ENCODE measurements at regions not wholly inside any gene's neighbourhood (a gene's known extent, or its start where the extent isn't known, plus 50 kb on each side); places are given as distances from the start of the nearest gene placed in this dataset.

DNA sequence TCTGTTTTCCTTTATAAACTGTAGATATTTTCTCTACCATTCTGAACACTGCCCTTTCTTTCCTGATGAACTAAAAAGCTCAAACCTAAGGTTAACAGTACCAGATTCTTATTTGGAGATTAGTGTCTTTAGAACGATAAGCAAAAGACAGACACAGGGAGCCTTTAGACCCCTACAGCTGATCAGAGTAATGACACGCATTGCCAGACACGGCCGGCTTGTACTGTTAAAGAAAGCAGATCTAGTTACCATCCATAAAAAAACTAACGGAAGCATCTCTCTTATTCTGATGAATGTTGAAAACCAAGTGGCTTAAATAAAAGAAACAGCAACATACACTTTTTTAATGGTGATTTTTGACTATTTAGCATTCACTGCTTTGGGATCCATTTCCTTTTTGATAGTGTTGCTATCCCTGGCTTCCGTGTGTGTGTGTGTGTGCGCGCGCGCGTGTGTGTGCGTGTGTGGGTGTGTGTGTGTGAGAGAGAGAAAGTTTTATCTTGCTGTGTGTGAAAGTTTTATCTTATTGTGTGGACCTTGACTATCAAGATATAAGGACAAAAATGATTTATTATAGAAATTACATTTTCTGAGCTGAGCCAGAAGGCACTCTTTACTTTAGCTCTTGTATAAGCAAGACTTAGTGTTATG lies 95.6 kb upstream of the SLC35B3 start:
- no peaks in the 10 kb centered on the region for H3K9me3 ChIP-seq (ENCODE audit: control insufficient read depth in 1 of 2, low read length in 2 of 2)
- no peak overlapping the region for H3K4me3 ChIP-seq (ENCODE audit: low read length in 2 of 2)
- intact Hi-C loops (cut with micrococcal nuclease), result no loop called here
- CTCF ChIA-PET (ENCODE audit: partially characterized antibody), result no interaction called here
- no peaks in the 10 kb centered on the region for H3K36me3 ChIP-seq (ENCODE audit: insufficient read depth, low read length)
- Mint-ChIP-seq H3K9me3 (peaks cover 0 to 8% (median 6%) of the 10 kb centered on the region in 8 donors), H3K27ac (no peak overlapping the region), H3K4me1 (no peaks in the 10 kb centered on the region), H3K4me3 (no peak overlapping the region), H3K36me3 (no peaks in the 10 kb centered on the region), H3K27me3 (no peaks in the 10 kb centered on the region)
- POLR2A ChIA-PET (ENCODE audit: partially characterized antibody), result no interaction called here
- H3K27ac ChIP-seq (ENCODE audit: low read depth, low read length), result no peak overlapping the region
- H3K27me3 ChIP-seq (ENCODE audit: insufficient read depth, low read length), result no peaks in the 10 kb centered on the region
- no peaks in the 10 kb centered on the region for H3K4me1 ChIP-seq (ENCODE audit: insufficient read depth, low read length)
- no peak for DNase-seq

DNA sequence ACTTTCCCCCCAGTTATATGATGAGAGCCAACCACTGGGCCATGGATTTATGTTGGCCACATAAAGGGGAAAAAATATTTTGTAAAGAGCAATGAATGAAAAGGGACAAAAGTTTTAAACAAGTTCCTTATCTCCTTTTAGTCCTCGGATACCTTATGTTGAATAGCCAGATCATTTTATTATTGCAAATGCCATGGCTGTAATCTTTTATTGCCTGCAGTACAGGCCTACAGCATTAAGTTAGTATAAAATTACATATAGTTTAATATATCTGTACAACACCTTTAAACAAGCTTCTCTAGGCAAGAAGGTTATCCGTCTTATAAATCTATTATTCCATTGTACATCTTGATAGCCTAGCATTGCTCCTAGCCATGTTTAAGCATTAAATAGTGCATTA lies 93.9 kb upstream of the SLC35B3 start:
- H3K4me3 ChIP-seq (ENCODE audit: low read length in 2 of 2), result no peak overlapping the region
- H3K9me3 ChIP-seq (ENCODE audit: control insufficient read depth in 1 of 2, low read length in 2 of 2), result no peaks in the 10 kb centered on the region
- no peaks in the 10 kb centered on the region for H3K27me3 ChIP-seq (ENCODE audit: insufficient read depth, low read length)
- H3K27ac ChIP-seq (ENCODE audit: low read depth, low read length), result no peak overlapping the region
- ChIA-PET POLR2A (ENCODE audit: partially characterized antibody) (no interaction called here), CTCF (ENCODE audit: partially characterized antibody) (no interaction called here)
- H3K36me3 Mint-ChIP-seq, result no peaks in the 10 kb centered on the region
- H3K4me3 Mint-ChIP-seq, result no peak overlapping the region
- peaks cover 0 to 8% (median 4%) of the 10 kb centered on the region in 8 donors for H3K9me3 Mint-ChIP-seq
- no peaks in the 10 kb centered on the region for H3K36me3 ChIP-seq (ENCODE audit: insufficient read depth, low read length)
- H3K27ac Mint-ChIP-seq, result no peak overlapping the region
- H3K4me1 ChIP-seq (ENCODE audit: insufficient read depth, low read length), result no peaks in the 10 kb centered on the region
- intact Hi-C loops (cut with micrococcal nuclease), result no loop called here
- DNase-seq, result no peak
- no peaks in the 10 kb centered on the region for H3K4me1 Mint-ChIP-seq
- H3K27me3 Mint-ChIP-seq, result no peaks in the 10 kb centered on the region

DNA sequence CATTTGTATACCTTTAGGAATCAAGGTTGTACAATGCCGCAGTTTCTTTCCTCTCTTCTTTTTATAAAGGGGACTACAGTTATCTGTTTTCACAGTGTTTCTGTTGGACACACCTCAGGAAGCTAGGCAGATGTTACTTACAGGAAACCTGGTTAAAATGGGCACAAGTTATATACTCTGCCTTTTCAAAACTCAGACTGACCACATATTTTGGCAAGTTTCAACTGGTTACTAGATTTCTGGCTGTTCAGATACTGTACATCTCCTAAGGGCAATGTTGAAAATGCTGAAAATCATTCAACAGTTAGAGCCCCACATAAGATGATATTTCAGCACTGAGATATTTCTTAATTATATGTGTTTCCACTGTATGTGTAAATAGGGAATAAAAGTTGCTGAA lies 92.5 kb upstream of the SLC35B3 start:
- no peak for DNase-seq
- Mint-ChIP-seq H3K9me3 (peaks cover 0 to 8% (median 4%) of the 10 kb centered on the region in 8 donors), H3K27ac (no peak overlapping the region), H3K4me1 (no peaks in the 10 kb centered on the region), H3K4me3 (no peak overlapping the region), H3K36me3 (no peaks in the 10 kb centered on the region), H3K27me3 (no peaks in the 10 kb centered on the region)
- no peak overlapping the region for H3K27ac ChIP-seq (ENCODE audit: low read depth, low read length)
- H3K4me3 ChIP-seq (ENCODE audit: low read length in 2 of 2), result no peak overlapping the region
- no peaks in the 10 kb centered on the region for H3K4me1 ChIP-seq (ENCODE audit: insufficient read depth, low read length)
- no peaks in the 10 kb centered on the region for H3K9me3 ChIP-seq (ENCODE audit: control insufficient read depth in 1 of 2, low read length in 2 of 2)
- H3K36me3 ChIP-seq (ENCODE audit: insufficient read depth, low read length), result no peaks in the 10 kb centered on the region
- POLR2A ChIA-PET (ENCODE audit: partially characterized antibody), result interaction anchor here (0.6 kb wide), 1 partner anchor 38 kb away, joined by 4 read pairs; no protein-coding TSS in a partner anchor
- CTCF ChIA-PET (ENCODE audit: partially characterized antibody), result no interaction called here
- no peaks in the 10 kb centered on the region for H3K27me3 ChIP-seq (ENCODE audit: insufficient read depth, low read length)
- intact Hi-C loops (cut with micrococcal nuclease), result no loop called here

DNA sequence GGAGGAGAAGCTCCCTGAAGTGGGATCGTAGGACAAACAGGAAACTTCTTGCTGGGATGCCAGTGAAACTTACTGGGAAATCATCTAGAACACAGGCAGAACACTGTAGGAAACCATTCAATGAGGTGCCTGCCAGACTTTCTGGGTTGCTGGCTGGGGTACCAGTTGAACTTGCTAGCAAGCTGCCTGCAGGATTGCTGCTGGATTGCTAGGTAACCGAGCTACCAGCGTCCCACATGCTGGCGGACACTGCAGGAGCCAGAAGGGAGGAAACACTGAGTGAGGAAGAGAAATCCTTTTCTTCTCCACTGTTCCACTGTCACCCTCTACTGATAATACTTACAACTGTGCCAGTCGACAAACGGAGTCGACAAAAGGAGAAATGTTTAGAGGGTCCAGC lies 91.3 kb upstream of the SLC35B3 start:
- no peak overlapping the region for H3K4me3 ChIP-seq (ENCODE audit: low read length in 2 of 2)
- intact Hi-C loops (cut with micrococcal nuclease), result no loop called here
- no peaks in the 10 kb centered on the region for H3K36me3 ChIP-seq (ENCODE audit: insufficient read depth, low read length)
- H3K27ac ChIP-seq (ENCODE audit: low read depth, low read length), result no peak overlapping the region
- H3K9me3 Mint-ChIP-seq, result peaks cover 0 to 8% (median 5%) of the 10 kb centered on the region in 8 donors
- no peak for DNase-seq
- H3K4me1 Mint-ChIP-seq, result no peaks in the 10 kb centered on the region
- H3K4me1 ChIP-seq (ENCODE audit: insufficient read depth, low read length), result no peaks in the 10 kb centered on the region
- ChIA-PET POLR2A (ENCODE audit: partially characterized antibody) (no interaction called here), CTCF (ENCODE audit: partially characterized antibody) (no interaction called here)
- no peak overlapping the region for H3K4me3 Mint-ChIP-seq
- no peaks in the 10 kb centered on the region for H3K36me3 Mint-ChIP-seq
- no peaks in the 10 kb centered on the region for H3K27me3 ChIP-seq (ENCODE audit: insufficient read depth, low read length)
- no peaks in the 10 kb centered on the region for H3K27me3 Mint-ChIP-seq
- H3K27ac Mint-ChIP-seq, result no peak overlapping the region
- no peaks in the 10 kb centered on the region for H3K9me3 ChIP-seq (ENCODE audit: control insufficient read depth in 1 of 2, low read length in 2 of 2)

DNA sequence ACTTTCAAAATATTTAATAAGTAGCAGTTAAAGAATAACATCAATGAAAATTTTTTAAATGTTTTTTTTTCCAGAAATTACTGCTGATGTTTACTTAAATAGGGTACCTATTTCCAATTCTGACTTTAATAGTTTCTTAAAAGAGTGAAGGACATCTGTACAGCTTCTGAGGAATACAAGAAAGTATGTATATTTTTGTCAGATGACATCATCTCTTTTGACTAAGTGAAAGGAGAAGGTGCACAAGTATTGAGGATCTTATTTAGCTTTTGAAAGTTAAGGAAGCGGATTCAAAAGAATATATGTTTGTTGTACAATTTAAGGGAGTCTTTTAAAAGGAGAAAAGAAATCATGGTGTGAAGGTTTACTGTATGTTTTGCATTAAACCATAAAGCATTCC lies 90.0 kb upstream of the SLC35B3 start:
- Histone ChIP-seq H3K4me1 (ENCODE audit: insufficient read depth, low read length) (no peaks in the 10 kb centered on the region), H3K36me3 (ENCODE audit: insufficient read depth, low read length) (no peaks in the 10 kb centered on the region), H3K9me3 (ENCODE audit: control insufficient read depth in 1 of 2, low read length in 2 of 2) (no peaks in the 10 kb centered on the region), H3K4me3 (ENCODE audit: low read length in 2 of 2) (no peak overlapping the region), H3K27ac (ENCODE audit: low read depth, low read length) (no peak overlapping the region), H3K27me3 (ENCODE audit: insufficient read depth, low read length) (no peaks in the 10 kb centered on the region)
- POLR2A ChIA-PET (ENCODE audit: partially characterized antibody), result no interaction called here
- peaks cover 4 to 15% (median 9%) of the 10 kb centered on the region in 8 donors for H3K9me3 Mint-ChIP-seq
- no peaks in the 10 kb centered on the region for H3K27me3 Mint-ChIP-seq
- H3K27ac Mint-ChIP-seq, result no peak overlapping the region
- intact Hi-C loops (cut with micrococcal nuclease), result no loop called here
- no peak for DNase-seq
- H3K4me3 Mint-ChIP-seq, result no peak overlapping the region
- no peaks in the 10 kb centered on the region for H3K36me3 Mint-ChIP-seq
- CTCF ChIA-PET (ENCODE audit: partially characterized antibody), result no interaction called here
- no peaks in the 10 kb centered on the region for H3K4me1 Mint-ChIP-seq

DNA sequence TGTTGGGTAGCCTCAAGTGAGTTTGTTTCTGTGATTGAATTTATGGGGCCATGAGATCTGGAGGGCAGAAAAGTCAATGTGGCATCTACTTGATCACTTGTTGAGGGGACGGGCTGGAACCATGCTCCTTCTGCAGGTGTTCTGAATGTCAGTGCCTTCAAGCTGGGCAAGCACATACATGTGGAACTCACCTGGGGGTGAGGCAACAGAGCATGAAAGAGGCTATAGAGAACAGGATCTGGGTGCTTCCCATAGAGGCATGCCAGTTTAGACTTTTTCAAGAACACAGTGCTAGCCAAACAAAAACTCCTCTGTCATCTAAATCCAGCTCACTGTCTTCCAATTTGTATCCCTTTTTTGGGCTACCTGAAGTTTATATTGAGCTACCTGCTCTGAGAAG lies 77.8 kb upstream of the SLC35B3 start:
- Histone ChIP-seq H3K4me1 (ENCODE audit: insufficient read depth, low read length) (no peaks in the 10 kb centered on the region), H3K9me3 (ENCODE audit: control insufficient read depth in 1 of 2, low read length in 2 of 2) (no peaks in the 10 kb centered on the region), H3K36me3 (ENCODE audit: insufficient read depth, low read length) (no peaks in the 10 kb centered on the region), H3K4me3 (ENCODE audit: low read length in 2 of 2) (no peak overlapping the region), H3K27me3 (ENCODE audit: insufficient read depth, low read length) (no peaks in the 10 kb centered on the region), H3K27ac (ENCODE audit: low read depth, low read length) (no peak overlapping the region)
- intact Hi-C loops (cut with micrococcal nuclease), result no loop called here
- ChIA-PET CTCF (ENCODE audit: partially characterized antibody) (no interaction called here), POLR2A (ENCODE audit: partially characterized antibody) (no interaction called here)
- no peaks in the 10 kb centered on the region for H3K4me1 Mint-ChIP-seq
- H3K27me3 Mint-ChIP-seq, result peaks cover 0 to 4% of the 10 kb centered on the region in 2 donors
- no peaks in the 10 kb centered on the region for H3K36me3 Mint-ChIP-seq
- no peak overlapping the region for H3K27ac Mint-ChIP-seq
- no peak for DNase-seq
- no peak overlapping the region for H3K4me3 Mint-ChIP-seq
- H3K9me3 Mint-ChIP-seq, result peaks cover 0 to 5% (median 0%) of the 10 kb centered on the region in 8 donors

DNA sequence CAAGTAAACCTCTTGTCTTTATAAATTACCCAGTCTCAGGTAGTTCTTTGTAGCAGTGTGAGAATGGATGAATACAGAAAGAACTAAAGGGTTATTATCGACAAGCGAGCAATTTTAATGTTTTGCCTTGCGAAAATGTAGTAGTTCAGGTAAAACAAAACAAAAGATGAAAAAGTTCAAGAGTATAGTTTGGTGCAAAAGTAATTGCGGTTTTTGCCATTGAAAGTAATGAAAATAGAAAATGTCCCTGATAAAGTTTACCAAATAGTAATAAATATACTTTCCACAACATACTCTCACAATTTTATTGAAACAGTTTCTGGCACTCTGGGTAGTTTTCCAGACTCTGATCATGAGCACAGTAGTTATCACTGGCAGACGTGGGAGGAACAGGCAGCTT lies 71.9 kb upstream of the SLC35B3 start:
- DNase-seq, result no peak
- H3K4me3 ChIP-seq (ENCODE audit: low read length in 2 of 2), result no peak overlapping the region
- H3K27me3 Mint-ChIP-seq, result no peaks in the 10 kb centered on the region
- CTCF ChIA-PET (ENCODE audit: partially characterized antibody), result no interaction called here
- no peaks in the 10 kb centered on the region for H3K4me1 ChIP-seq (ENCODE audit: insufficient read depth, low read length)
- H3K27ac Mint-ChIP-seq, result no peak overlapping the region
- intact Hi-C loops (cut with micrococcal nuclease), result no loop called here
- H3K4me1 Mint-ChIP-seq, result no peaks in the 10 kb centered on the region
- no peaks in the 10 kb centered on the region for H3K36me3 Mint-ChIP-seq
- POLR2A ChIA-PET (ENCODE audit: partially characterized antibody), result no interaction called here
- peaks cover 0 to 8% (median under 1%) of the 10 kb centered on the region in 8 donors for H3K9me3 Mint-ChIP-seq
- H3K9me3 ChIP-seq (ENCODE audit: control insufficient read depth in 1 of 2, low read length in 2 of 2), result no peaks in the 10 kb centered on the region
- H3K36me3 ChIP-seq (ENCODE audit: insufficient read depth, low read length), result no peaks in the 10 kb centered on the region
- H3K4me3 Mint-ChIP-seq, result no peak overlapping the region
- no peak overlapping the region for H3K27ac ChIP-seq (ENCODE audit: low read depth, low read length)
- no peaks in the 10 kb centered on the region for H3K27me3 ChIP-seq (ENCODE audit: insufficient read depth, low read length)

DNA sequence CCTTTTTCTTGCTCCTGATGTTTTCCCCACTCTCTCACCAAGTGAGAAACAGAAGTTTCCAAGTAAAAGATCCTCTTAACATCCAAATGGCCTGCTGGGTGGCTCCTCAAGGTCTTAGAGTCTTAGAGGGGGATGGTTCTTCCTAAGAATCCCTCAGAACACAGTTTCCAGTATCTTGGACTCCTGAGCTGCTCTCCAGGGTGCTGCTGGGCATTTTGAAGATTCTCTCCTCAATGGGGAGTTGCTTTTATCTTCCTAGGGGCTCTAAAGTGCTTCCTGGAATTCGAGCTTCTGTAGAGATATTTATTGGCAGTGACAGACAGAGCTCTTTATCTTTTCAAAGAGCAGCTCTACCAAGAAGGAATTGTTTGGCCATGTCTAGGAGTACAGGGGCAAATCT lies 70.8 kb upstream of the SLC35B3 start:
- Mint-ChIP-seq H3K36me3 (no peaks in the 10 kb centered on the region), H3K27me3 (no peaks in the 10 kb centered on the region), H3K27ac (no peak overlapping the region), H3K4me1 (no peaks in the 10 kb centered on the region), H3K9me3 (peaks cover 0 to 8% (median 2%) of the 10 kb centered on the region in 8 donors), H3K4me3 (no peak overlapping the region)
- intact Hi-C loops (cut with micrococcal nuclease), result no loop called here
- no peaks in the 10 kb centered on the region for H3K27me3 ChIP-seq (ENCODE audit: insufficient read depth, low read length)
- no peaks in the 10 kb centered on the region for H3K4me1 ChIP-seq (ENCODE audit: insufficient read depth, low read length)
- H3K27ac ChIP-seq (ENCODE audit: low read depth, low read length), result no peak overlapping the region
- ChIA-PET CTCF (ENCODE audit: partially characterized antibody) (no interaction called here), POLR2A (ENCODE audit: partially characterized antibody) (no interaction called here)
- no peaks in the 10 kb centered on the region for H3K36me3 ChIP-seq (ENCODE audit: insufficient read depth, low read length)
- H3K4me3 ChIP-seq (ENCODE audit: low read length in 2 of 2), result no peak overlapping the region
- DNase-seq, result no peak
- H3K9me3 ChIP-seq (ENCODE audit: control insufficient read depth in 1 of 2, low read length in 2 of 2), result no peaks in the 10 kb centered on the region
